ENCODE measurements at regions not wholly inside any gene's neighbourhood (a gene's known extent, or its start where the extent isn't known, plus 50 kb on each side); places are given as distances from the start of the nearest gene placed in this dataset.

- DNase-seq, result no peak
- Histone ChIP-seq H3K9me3 (replicated peaks in 1 of 3) (no peaks in the 10 kb centered on the region), H3K27me3 (no peaks in the 10 kb centered on the region), H3K36me3 (replicated peaks in 1 of 2) (no peaks in the 10 kb centered on the region), H3K4me1 (replicated peaks in 1 of 2) (peaks cover 0 to 3% of the 10 kb centered on the region in 2 donors), H3K4me3 (no peak overlapping the region), H3K27ac (no peak overlapping the region)
- no peak for TF ChIP-seq POLR2A (IDR thresholded peaks at IDR 0.05)
- no peak for TF ChIP-seq CTCF (IDR thresholded peaks at IDR 0.05)
- intact Hi-C loops (cut with DNase I), result no loop called here
- WGBS, 4 donors, result 42 to 55% (median 54%) methylated on average over 2 of the region's 2 CpGs
Observed at GRCh38 chr6:21769405-21769861, 175.9 kb downstream of the SOX4 start.

GRCh38 chr6:21769968-21770367 is 176.4 kb downstream of the SOX4 start:
- no peak for DNase-seq
- TF ChIP-seq CTCF (IDR thresholded peaks at IDR 0.05) (no peak), POLR2A (IDR thresholded peaks at IDR 0.05) (no peak)
- Histone ChIP-seq H3K27ac (no peak overlapping the region), H3K27me3 (no peaks in the 10 kb centered on the region), H3K36me3 (replicated peaks in 1 of 2) (no peaks in the 10 kb centered on the region), H3K9me3 (replicated peaks in 1 of 3) (no peaks in the 10 kb centered on the region), H3K4me1 (replicated peaks in 1 of 2) (peaks cover 0 to 3% of the 10 kb centered on the region in 2 donors), H3K4me3 (no peak overlapping the region)
- intact Hi-C loops (cut with DNase I), result no loop called here

GRCh38 chr6:21771626-21772320 is 178.2 kb downstream of the SOX4 start:
- Histone ChIP-seq H3K9me3 (replicated peaks in 1 of 3) (no peaks in the 10 kb centered on the region), H3K4me3 (no peak overlapping the region), H3K27me3 (no peaks in the 10 kb centered on the region), H3K4me1 (replicated peaks in 1 of 2) (peaks cover 0 to 3% of the 10 kb centered on the region in 2 donors), H3K36me3 (replicated peaks in 1 of 2) (no peaks in the 10 kb centered on the region), H3K27ac (no peak overlapping the region)
- 49 to 63% (median 56%) methylated on average over 4 of the region's 4 CpGs for WGBS, 4 donors
- intact Hi-C loops (cut with DNase I), result no loop called here
- no peak for DNase-seq
- TF ChIP-seq POLR2A (IDR thresholded peaks at IDR 0.05), result no peak
- TF ChIP-seq CTCF (IDR thresholded peaks at IDR 0.05), result no peak

- H3K4me3 ChIP-seq, result no peak overlapping the region
- intact Hi-C loops (cut with DNase I), result no loop called here
Observed at GRCh38 chr6:21772477-21772876, 178.9 kb downstream of the SOX4 start.

More at GRCh38 chr6:21772477-21772876, 178.9 kb downstream of the SOX4 start:
- H3K36me3 ChIP-seq (replicated peaks in 1 of 2), result no peaks in the 10 kb centered on the region
- no peaks in the 10 kb centered on the region for H3K9me3 ChIP-seq (replicated peaks in 1 of 3)
- no peak for DNase-seq
- H3K27me3 ChIP-seq, result no peaks in the 10 kb centered on the region
- no peak for TF ChIP-seq CTCF (IDR thresholded peaks at IDR 0.05)
- TF ChIP-seq POLR2A (IDR thresholded peaks at IDR 0.05), result no peak
- H3K27ac ChIP-seq, result no peak overlapping the region
- peaks cover 0 to 3% of the 10 kb centered on the region in 2 donors for H3K4me1 ChIP-seq (replicated peaks in 1 of 2)

Data from adrenal gland (tissue), 9 donors.